DMS114 treated with DMSO at 0.1 percent for 48 hours (cell line): ENCODE measurements at regions not wholly inside any gene's neighbourhood (a gene's known extent, or its start where the extent isn't known, plus 50 kb on each side); places are given as distances from the start of the nearest gene placed in this dataset.

Experiments used
- DNase-seq: peaks from one replicate; lab custom pipeline; 2025; ENCODE audit not compliant: unreplicated experiment; lab: John Stamatoyannopoulos, UW

DNA sequence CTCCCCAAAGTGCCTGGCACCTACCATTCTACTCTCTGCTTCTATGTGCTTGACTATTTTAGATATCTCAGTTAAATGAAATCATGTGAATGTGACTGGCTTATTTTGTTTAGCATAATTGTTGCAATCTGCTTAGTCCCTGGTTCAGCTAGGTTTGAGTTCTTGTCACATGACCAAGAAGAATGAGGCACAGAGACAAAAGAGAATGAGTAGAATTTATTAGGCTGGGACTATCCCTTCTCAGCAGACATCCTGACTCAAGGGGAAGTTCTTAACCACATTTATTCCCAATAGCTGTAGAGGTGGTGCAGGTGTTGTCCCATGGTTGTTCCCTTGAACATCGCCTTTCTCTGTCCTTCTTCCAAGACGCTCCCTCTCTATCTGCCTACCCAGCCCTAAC, 1485.7 kb downstream of the KCNT2 start:
- DNase-seq = no peak

DNA sequence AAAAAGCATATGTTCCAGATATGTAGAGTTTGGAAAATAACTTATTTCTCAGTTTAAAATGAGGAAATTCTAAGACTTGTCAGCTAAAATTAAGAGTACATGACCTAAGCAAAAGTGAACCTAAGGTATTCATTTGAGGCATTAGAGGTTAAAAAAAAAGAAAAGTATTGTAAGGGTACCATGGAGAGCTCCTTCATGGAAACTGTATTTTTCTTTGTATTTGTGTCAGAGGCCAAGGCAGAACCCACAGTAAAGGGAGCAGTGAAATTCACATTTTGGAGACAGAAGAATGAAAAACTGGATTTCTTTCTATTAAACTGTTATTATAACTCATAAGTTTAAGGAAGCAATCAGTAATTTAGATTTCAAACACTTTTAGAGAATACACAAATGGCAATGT, 1494.8 kb downstream of the KCNT2 start:
- DNase-seq = no peak

DNA sequence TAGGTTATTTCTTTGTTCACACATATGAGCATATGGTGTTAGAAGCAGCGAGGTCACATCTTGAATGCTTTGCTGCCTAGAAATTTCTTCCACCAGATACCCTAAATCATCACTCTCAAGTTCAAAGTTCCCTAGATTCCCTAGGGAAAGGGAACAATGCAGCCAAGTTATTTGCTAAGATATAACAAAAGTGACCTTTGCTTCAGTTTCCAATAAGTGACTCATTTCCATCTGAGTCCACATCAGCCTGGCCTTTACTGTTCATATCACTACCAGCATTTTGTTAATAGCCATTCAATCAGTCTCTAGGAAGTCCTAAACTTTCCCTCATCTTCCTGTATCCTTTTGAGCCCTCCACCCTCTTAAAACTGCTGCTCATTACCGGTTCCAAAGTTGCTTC, 1502.5 kb downstream of the KCNT2 start:
- no peak for DNase-seq

DNA sequence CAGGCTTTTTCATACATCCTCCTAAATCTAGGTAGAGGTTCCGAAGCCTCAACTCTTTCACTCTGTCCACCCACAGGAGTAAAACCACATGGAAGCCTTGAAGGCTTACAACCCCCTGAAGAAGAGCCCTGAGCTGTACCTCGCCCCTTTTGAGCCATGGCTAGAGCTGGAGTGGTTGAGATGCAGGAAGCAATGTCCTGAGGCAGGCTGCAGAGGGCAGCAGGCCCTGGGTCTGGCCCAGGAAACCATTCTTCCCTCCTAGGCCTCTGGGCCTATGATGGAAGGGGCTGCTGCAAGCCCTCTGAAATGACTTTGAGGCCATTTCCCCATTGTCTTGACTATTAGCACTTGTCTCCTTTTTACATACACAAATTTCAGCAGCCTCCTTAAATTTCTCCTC, 1503.0 kb downstream of the KCNT2 start:
- no peak for DNase-seq

DNA sequence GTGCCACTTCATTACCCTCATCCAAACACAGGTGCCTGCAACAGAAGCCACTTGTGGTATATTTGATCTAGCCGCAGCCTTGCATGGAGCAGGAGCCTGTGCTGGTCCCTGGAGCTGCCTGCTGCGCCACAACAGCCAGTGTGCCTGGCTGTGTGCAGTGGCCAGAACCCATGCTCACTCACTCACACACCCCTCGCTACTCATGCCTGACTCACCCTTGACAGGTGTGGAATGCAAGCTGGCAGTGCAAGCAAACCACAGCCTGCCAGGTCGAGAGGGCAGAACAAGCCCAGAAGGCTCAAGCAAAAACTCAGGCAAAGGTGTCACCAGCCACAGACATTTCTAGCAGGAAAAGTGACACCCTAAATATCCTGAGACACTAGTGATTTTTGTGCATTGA, 1510.9 kb downstream of the KCNT2 start:
- DNase-seq = no peak

DNA sequence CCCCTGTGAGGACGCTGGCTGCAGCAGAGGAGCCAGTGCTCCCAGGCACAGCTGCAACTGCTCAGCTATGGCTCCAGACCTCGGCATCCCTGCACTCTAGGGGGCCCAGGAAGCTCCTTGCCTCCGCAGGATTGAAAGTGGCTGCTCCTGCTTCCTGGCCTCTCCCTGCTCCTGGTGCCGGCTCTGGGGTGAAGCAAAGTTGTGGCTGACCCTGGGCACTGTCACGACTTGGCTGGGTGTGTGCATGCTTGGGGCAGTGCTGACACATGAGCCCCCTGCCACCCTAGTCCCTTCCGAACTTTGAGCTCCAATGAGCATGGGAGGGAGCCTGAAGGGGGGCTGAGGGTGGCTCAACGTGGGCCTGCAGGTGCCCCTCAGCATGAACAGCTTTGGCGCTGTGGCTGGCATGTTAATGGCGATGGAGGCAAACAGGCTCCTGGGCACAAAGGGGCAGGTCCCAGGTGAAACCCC, 1512.2 kb downstream of the KCNT2 start:
- no peak for DNase-seq

DNA sequence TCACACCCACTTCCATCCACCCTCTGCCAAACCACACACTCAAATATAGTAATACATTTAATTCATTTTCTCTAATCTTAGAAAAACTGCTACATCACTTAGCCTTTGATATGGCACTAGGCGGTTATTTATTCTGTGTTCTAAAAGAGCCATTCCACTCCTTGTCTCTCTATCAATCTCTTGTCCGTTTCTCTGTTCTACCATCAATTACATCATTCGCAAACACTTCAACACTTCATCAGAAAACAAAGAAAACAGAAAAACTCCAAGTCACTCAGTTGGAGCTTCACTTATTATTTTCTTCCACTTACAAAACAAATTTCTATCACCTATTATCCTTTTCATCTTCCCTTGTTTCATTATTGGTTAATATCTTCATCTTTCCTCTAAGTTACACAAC, 1523.0 kb downstream of the KCNT2 start:
- no peak for DNase-seq

DNA sequence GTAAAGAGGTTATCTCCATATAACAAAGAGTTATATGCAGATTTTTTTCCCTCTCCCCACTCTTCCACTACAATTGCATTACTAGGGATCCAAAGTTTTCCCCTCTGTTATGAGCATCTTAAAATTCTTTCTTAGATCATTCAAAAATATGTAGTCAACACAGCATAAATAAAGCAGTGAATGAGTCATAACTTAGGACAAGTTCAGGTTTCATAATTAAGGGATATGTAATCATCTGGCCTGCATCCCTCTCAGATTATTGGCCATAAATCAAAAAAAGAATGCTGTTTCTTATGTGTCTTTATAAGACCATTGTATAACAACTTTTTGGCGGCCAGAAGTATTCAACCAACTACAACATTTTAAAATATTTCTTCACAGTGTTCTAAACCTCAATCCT, 1526.1 kb downstream of the KCNT2 start:
- DNase-seq = no peak

DNA sequence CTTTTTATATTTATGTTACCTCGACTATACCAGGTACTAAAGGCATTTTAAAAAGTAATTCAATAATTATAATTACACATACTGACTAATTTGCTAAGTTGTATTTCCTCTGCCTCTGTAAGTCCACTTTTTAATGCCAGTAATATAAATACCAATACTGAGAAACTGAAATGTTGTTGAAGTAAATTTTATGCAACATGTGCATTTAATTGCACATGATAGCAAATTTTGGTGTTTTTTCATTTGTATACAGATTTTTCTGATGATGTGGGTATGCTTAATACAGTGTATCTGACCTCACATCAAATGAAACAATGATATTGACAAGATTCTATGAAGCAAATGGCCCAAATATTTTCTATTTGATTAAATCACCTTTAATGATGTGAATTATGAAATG, 1531.6 kb downstream of the KCNT2 start:
- no peak for DNase-seq

DNA sequence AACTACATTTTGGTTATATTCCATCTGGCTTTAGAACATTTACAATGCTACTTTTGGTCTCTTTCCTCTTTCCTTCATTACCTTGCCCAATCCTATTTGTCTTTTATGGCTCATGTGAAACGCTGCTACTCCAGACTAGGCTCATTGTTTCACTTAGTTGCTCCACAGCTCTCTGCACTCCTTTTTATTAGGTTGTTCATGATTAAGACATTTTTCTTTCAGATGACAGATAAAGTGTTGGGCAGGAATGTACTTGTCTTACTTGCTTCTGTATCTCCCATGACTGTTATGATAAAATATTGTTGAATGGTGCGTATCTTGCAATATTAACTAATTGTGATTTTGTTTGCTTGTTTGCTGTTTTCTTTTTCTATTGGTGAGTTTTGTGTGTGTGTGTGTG, 1532.3 kb downstream of the KCNT2 start:
- DNase-seq = no peak

DNA sequence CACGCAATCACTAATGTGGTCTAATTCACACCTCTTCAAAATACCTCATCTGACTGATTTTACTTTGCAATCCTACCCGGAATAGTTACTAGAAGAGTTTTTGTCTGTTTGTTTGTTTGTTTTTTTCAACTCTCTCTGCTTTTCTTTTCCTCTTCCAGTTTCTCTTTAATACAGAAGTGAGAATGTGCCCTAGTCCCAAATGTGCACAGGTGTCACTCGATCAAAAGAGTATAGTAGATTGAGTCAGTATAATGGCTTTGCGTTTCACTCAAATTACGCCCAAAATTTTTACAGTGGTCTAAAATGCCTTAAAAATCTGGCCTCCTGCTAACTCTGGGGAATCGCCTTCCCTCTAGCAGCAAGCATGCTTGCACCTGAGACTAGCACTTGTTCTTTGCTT, 1536.8 kb downstream of the KCNT2 start:
- no peak for DNase-seq

DNA sequence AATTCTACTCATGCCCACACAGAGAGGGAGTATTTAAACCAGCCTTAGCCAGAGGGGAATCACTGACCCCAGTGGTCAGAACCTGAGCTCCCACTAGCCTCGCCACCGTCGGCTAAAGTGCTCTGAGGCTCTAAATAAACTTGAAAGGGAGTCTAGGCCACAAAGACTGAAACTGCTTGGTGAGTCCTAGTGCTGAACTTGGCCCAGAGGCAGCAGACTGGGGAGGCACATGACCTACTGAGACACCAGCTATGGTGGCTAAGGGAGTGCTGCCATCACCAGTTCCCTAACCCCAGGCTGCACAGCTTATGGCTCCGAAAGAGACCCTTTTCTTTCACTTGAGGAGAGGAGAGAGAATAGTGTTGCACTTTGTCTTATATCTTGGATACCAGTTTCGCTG, 1542.8 kb downstream of the KCNT2 start:
- no peak for DNase-seq

DNA sequence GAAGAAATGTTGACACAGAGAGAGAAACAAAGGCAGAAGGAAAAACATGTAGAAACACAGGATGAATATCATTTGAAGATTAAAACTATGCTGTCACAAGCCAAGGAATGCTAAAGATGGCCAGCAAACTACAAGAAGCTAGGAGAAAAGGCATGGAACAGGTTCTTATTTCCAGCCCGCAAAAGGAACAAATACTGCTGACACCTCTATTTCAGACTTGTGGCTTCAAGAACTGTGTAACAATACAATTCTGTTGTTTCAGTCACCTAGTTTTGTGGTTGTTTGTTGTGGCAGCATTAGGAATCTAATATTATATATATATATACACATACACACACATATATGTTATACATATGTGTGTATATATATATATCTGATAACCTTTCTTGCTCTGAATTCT, 1543.9 kb downstream of the KCNT2 start:
- DNase-seq = no peak

DNA sequence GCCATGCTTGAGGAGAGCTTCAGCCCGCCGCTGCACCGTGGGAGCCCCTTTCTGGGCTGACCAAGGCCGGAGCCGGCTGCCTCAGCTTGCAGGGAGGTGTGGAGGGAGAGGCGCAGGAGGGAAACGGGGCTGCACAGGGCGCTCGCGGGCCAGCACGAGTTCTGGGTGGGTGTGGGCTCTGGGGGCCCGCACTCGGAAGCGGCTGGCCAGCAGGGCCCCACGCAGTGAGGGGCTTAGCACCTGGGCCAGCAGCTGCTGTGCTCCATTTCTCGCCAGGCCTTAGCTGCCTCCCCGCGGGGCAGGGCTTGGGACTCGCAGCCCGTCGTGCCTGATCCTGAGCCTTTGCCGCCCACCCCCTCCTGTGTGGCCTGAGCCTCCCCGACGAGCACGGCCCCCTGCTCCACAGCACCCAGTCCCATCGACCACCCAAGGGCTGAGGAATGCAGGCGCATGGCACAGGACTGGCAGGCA, 1554.0 kb downstream of the KCNT2 start:
- no peak for DNase-seq

DNA sequence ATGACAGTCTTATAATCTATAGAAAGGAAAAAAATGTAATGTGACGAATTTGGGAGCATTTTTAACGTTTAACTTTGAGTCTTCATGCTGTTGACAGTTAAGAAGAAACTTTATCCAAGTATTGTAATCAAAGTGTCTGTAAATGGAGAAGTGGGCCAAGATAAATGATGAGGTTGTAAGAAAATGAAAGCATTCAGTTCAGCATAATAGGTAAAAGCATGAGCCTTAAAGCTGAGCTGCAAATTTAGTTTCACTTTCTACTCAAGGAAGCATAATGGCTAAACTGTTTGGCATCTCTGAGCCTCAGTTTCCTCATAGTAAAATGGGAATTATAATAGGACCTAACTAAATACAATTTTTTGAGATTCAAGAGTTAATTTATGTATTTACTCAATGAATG, 1554.8 kb downstream of the KCNT2 start:
- DNase-seq = no peak

DNA sequence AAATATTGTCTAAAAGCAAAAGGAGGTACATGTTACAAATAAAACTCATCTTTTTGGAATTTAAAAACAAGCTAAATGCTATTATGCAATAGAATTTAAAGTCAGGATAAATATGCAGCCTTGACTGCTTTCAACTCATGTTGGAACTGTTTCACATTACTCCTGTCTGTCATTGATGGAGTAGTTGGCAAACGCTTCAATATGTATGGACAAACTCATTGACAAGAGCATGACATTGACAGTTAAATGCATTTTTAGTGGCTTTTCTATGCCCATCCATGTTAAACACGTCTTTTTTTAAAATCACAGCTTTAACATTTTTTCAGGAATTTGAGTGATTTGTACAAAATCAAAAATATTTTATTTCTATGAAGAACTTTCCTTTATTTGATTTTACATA, 1560.5 kb downstream of the KCNT2 start:
- no peak for DNase-seq

DNA sequence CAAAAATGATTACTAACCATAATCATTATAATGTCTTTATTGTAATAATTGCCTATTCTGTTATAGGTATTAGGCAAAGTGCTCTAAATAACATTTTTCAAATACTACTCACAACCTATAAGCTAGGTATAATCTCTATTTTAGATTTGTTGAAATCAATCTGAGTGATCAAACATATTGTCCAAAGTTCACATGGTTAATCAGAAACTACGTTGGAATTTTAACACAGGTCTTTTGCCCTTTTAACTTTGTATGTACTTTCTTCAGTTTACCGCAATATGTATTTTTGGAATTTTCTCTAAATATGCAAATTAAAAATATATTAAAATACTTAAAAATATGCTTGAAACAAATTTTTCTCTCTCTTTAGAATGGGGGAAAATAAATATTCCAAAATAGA, 1563.2 kb downstream of the KCNT2 start:
- DNase-seq = no peak

DNA sequence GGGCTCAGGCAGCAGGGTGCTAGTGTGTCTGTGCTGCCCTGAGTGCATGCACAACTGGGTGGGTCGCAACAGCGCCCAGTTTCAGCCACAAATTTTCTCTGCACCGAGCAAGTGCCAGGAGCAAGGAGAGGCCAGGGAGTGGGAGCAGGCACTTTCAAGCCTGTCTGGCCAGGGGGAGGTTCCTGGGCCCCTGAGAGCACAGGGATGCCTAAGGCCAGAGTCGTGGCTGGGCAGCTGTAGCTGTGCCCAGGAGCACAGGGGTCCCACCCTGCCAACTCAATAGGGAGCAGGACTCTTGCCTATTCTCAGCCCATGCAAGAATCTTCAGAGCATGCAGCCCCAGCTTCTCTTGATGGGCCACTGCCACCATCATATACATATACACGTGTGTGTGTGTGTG, 1577.4 kb downstream of the KCNT2 start:
- DNase-seq = no peak

DNA sequence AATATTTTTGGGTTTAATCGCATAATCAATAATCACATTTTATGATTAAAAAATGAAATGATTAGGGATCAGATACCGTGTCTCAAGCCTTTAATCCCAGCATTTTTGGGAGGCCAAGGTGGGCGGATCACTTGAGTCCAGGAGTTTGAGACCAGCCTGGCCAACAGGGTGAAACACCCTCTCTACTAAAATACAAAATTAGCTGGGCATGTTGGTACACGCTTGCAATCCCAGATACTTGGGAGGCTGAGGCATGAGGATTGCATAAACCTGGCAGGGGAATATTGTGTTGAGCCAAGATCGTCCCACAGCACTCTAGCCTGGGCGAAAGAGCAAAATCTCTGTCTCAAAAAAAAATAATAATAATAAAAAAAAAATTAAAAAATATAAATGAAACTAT, 1581.4 kb downstream of the KCNT2 start:
- no peak for DNase-seq

DNA sequence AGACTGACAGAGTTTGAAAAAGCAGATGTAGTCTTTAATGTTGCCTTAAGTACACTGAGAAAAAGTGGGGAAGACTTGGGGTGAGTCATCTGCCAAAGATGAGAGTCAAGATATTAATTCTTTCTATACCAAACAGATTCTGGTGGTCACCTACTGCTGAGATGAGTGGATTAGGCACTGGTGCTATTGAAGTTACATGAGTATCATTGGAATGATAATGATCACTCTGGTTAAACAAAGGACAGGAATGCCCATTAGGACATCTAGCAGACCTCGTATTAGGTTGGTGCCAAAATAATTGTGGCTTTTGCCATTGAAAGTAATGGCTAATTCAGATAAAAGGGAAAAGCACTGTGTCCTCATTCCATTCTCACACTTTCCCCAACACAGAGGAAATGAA, 1588.9 kb downstream of the KCNT2 start:
- DNase-seq = no peak

DNA sequence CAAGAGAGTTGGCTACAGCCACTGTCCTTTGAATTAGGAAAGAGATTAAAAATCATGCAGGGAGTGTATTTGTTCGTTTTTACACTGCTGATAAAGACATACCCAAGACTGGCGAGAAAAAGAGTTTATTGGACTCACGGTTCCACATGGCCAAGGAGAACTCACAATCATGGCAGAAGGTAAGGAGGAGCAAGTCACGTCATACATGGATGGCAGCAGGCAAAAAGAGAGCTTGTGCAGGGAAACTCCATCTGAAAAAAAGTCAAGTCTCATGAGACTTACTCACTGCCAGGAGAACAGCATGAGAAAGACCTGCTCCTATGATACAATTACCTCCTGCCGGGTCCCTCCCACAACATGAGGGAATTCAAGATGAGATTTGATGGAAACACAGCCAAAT, 1595.2 kb downstream of the KCNT2 start:
- DNase-seq = no peak

DNA sequence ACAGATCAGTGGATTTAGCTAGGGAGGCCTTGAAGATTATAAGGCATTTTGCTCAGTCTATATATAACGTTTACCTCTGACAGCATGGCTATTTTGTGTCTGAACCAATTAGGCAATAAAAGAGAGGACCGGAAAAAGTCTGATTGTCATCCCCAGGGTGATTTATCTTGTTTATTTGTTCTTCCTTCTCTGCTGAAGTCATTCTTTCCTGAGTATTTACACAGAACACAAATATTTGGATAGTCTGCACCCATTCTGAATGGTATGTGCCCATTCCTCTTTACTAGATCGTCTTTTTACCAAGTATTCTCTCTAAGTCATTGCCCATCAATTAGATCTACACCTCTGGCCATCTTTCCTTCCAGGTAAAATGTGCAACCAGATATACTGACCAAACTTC, 1602.9 kb downstream of the KCNT2 start:
- no peak for DNase-seq

DNA sequence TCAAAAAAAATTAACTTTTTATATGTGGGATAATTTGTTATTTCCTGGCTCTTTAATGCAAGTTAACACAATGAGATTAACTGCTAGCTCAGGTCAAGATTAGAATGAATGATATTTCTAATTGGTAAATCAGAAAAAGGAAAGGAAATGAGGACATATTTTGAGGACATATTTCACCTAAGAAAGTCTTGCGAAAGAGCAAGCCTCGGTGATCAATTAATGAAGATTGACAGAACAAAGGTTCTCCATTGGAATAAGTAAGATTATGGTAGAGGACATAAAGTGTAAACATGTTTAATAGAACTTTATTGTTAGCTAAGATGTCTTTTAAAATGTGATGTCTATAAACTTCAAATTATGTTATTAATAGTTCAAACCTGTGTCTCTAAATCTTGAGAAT, 1617.8 kb downstream of the KCNT2 start:
- DNase-seq = no peak

DNA sequence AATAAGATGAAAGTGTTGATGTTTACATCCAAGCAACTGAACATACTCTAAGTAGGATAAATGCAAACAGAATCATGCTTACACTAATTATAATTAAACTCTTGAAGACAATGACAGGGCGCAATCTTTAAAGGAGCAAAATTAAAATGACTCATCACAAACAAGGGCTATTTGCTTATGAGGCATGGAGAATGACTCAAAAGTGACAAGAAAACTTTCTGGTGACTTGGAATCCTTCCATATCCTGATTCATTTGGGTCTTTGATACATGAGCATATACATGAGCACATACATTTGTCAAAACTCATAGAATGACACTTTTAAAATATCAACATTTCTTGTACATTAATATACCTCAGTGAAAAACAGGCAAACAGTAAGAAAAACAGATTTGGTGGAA, 1632.3 kb downstream of the KCNT2 start:
- no peak for DNase-seq
